HG02840 (cell line): ENCODE measurements at regions not wholly inside any gene's neighbourhood (a gene's known extent, or its start where the extent isn't known, plus 50 kb on each side); places are given as distances from the start of the nearest gene placed in this dataset.

Source experiments
- ATAC-seq: cut with Tn5 transposase; IDR thresholded peaks from one replicate; pipeline ENCODE4 v1.9.1; 2021; ENCODE audit warnings: mild to moderate bottlenecking, moderate library complexity, moderate number of reproducible peaks; ENCODE audit not compliant: unreplicated experiment, low FRiP score

DNA sequence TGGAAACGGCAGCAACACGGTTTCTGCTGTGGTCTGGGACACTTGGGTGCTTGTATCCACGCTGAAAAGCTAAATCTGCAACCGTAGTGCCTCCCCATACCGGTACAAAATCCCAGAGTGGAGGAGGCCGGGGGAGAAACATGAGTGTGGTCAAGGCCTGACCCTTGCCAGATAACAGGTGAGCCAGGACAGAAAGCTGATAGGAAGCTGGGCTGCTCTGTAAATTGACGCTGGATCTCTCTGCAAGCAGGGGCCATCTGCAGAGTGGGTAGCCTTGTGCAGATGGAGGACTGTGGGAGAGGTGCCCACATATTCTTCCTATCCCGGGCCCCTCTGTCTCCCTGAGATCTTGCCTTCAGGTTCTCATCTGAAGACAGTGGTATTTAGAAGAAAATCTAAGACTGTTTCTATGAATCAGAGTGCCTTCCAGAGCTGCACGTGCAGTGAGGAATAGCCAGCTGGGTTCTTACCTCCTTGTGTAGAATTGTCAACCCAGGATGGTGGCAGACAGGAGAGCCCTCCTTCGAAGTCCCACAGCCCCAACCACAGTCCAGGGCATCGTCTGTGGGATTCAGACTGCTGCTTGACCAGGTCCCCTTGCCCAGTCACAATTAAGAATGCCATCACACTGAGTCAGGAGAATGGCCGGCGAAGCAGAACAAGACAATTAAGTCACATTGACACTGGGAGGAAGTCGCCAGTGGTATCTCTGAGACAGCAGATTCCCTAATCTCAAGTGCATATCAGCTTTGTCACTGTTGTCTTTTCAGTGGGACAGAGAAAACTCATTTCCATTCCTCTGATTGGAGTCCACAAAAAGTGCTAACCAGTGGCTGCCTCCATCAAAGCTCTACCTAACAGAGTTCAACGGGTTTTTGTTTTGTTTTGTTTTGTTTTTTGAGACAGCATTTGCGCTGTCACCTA is 100.0 kb upstream of the RIPOR2 start:
- ATAC-seq, result no peak

DNA sequence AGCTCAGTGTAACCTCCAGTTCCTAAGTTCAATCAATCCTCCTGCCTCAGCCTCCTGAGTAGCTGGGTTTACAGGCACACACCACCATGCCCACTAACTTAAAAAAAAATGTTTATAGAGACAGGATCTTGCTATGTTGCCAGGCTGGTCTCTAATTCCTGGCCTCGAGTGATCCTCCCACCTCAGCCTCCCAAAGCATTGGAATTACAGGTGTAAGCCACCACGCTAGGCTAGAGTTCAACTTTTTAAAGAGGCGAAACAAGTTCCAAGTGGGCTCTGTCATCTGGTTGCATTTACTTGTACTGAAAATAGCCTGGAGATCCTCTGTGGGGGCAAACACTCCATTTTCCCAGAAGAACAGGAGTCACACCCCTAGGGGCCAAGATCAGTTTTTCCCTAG is 100.7 kb upstream of the RIPOR2 start:
- no peak for ATAC-seq

DNA sequence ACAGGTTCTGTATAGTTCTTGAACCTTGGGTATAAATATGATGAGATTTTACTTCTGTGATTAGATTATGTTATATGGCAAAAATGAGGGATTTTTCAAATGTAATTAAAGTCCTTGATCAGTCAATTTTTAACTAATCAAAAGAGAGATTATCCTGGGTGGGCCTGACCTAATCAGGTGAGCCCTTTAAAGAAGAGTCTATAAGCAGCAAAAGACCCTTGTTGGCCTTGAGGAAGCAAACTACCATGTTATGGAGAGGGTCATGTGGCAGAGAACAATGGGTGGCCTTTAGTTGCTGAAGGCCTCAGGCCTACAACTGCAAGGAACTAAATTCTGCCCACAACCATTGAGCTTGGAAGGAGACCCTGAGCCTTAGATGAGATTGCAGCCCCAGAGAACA is 102.5 kb upstream of the RIPOR2 start:
- no peak for ATAC-seq

DNA sequence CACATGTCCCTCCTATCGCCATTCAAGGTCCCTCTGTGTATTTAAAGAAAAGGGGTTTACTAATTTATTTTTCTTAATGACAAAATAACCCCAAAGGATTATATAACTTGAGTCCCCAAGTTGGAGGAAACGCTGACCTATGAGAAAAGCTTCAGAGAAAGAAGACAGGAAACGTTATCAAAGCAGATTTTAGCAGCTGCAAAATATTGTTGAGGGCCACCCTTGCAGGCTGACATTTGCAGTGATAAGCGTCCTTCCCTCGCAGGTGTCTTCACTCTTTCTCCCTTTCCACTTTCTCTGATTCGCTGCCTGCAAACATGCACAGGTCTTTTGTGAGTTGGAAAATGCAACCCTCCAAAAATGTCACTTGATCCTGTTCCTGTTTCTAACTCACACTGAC is 103.2 kb upstream of the RIPOR2 start:
- ATAC-seq, result no peak

DNA sequence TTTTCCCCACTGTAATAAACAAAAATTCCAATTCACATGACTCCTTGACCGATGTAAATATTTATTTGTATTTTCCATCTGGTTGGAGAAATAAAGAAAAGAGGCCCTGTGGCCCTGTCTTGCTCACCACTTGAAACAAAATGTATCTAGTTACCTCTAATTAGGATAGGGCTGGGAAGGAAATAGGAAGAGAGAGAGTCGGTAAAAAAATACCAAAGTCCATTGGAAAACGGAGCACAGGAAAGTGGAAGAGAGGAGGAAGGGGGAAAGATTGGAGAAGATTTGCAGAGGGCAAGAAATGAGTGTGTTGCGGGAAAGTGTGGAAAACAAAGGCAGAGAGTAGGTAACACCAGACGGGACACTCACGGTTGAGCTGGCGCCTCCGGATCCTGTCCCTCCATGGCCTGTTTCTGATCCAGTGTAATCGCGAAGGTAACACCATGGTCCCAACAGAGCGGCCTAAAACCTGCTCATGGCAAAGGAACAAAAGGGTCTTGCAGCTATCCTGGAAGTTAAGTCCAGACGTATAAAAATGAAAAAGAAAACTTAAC is 105.8 kb upstream of the RIPOR2 start:
- no peak for ATAC-seq

DNA sequence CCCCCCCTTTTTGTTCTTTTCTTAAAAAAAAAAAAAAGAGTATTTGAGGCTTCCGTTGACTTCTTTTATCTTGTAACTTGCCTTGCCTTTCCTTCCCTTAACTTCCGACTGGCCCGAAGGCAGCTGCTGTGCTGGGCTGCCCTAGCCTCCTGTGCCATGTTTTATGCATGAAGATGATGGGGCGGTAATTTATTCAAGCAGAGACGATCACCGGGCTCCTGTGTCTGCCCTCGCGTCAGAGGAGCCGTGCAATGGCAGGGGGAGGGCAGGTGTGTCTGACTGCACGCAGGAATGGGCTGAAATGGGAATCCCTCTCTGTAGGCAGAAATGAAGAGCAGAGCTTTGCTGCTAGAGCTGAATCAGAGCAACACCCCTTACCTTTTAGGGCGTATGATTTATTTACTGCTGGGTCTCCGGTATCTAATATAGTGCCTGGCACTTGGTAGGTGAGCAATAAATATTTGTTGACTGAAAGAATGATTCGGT is 106.3 kb upstream of the RIPOR2 start:
- ATAC-seq, result no peak

DNA sequence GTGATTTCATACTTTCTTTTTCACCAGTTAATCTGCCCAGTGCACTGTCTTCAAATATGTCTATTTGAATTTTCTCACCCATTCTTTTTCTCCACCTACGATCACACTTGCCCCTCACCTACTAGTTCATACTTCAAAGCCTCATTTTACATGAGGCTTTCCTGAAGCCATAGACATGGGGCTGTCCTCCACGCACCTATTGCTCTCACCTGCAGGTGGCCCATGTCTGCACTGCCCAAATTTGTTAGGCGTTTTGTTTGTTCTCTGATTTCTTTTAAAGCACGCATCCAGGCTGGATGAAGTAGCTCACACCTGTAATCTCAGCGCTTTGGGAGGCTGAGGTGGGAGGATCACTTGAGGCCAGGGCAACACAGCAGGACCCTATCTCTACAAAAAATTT is 106.8 kb upstream of the RIPOR2 start:
- no peak for ATAC-seq

DNA sequence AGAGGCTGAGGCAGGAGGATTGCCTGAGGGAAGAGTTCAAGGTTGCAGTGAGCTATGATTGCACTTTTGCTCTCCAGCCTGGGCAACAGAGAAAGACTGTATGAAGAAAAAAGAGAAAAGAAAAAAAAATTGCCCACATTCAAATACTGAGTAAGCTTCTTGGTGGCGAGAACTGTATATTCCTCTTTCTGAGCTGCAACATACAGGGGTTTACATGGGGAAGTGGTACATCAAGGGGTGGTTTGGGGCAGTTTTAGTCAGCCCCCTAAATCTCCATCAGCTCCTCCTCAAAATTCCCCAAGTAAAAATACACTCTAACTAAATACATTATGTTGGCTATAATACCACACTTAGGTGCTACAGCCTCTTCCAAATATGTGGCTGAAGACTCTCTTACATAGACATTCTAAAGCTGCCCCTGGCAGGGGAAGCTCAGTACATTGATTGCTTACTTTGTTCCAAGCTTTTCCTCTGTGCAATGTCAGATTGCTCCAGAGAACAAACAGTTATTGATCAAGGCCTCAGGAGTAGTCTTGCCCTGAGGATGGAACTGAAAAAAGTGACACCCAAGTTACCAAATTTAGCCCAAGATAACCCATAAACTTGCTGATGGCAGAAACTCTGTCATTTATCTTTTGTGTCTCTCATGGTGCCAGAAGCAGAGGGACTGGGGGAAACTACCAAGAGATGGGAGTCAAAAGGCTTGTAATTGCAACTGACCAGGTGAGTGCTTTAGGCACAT is 107.4 kb upstream of the RIPOR2 start:
- no peak for ATAC-seq

DNA sequence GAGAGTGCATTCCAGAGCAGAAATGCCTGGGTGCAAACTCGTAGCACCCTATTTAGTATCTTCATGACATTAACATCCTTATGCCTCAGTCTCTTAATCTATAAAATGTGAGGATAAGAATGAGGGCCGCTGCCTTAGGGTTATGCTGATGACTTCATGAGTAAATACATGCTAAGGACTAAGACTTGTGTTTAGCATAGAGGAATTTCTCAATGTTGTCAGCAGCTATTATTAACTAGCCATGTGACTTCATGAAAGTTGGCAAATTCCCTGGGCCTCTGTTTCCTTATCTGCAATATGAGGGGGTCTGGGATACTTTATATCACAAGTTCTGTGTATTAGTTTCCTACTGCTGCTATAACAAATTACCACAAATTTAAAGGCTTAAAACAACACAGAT is 108.1 kb upstream of the RIPOR2 start:
- no peak for ATAC-seq

DNA sequence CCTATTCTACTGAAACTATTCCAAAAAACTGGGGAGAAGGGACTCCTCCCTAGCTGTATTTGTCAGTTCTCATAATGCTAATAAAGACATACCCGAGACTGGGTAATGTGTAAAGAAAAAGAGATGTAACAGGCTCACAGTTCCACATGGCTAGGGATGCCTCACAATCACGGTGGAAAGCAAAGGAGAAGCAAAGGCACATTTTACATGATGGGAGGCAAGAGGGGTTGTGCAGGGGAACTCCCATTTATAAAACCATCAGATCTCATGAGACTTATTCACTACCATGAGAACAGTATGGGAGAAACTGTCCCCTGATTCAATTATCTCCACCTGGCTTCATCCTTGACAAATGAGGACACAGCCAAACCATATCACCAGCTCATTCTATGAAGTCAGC is 111.2 kb upstream of the RIPOR2 start:
- ATAC-seq, result no peak

DNA sequence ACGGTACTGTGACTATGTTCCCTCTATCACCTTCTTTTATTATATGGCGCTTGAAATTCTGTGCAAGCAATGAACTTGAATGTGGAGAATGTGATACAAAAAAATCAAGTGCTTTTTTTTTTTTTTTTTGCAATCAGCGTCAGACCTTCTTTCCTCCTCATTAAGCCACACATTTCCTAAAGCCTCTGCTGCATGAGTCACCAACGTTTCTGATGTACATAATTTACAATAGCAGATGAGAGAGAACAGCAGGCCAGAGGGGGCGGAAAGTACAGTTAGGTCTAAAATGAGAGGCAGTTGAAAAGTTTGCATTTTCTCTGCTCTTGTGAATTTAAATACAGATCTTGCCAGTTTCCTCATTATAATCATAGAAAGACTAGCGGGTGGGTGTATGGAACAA is 114.6 kb upstream of the RIPOR2 start:
- no peak for ATAC-seq

DNA sequence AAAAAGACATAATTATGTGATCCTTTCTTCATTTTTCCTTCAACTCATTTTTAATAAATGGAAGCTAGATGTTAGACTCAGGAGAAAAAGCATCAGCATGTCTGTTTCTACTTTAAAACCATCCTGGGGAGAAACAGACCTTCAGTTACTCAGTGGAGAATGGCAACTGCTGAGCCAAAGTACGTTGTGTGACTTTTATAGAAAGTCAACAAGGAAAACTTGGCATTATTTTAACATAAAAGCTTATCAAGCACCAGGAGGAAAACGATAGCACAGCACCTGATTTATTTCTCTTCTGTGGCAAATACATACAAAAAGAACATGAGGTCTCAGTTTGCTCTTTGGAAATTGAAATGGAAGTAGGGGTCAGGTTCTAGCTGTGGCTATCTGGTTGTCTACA is 115.3 kb upstream of the RIPOR2 start:
- ATAC-seq, result no peak

DNA sequence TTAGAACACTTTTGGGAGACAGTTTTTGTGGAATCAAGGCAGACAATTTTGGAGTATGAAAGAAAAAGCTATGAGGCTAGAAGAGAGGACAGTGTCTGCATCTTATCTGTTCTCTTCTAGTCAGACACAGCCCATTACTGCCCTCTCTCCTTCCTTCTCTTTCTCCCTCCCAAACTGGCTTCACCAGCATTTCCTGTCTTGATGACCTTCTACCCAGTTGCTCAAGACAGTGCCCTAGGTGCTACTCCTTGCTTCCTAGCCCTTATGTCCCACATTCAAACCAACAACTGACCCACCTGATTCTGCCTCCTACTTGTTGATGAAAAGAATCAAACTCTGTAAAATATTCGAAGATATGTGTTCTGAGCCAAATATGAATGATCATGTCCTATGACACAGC is 116.4 kb upstream of the RIPOR2 start:
- ATAC-seq, result no peak

DNA sequence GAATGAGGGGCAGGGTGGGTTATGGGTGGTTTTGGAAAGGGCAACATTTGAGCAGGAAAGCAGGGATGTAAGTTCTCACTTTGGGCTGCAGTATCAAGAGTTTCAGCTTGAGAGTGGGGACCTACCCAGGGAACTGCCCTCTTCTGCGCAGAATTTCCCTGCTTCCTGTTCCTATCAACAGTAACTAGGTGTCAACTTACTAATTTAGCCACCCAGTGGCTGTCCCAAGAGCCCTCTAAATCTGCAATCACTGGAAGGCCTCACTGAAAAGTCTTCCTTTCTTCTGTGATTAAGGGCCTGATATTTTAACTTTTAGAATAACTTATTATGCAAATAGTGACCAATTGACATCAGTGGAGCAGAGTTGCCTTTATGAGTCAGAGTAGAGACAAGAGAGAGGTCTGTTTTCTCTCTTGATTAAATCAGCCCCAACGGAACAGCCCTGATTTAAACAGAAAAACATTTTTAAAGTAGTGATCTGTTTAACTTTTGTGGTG is 118.2 kb upstream of the RIPOR2 start:
- ATAC-seq, result peak; percentile 88

DNA sequence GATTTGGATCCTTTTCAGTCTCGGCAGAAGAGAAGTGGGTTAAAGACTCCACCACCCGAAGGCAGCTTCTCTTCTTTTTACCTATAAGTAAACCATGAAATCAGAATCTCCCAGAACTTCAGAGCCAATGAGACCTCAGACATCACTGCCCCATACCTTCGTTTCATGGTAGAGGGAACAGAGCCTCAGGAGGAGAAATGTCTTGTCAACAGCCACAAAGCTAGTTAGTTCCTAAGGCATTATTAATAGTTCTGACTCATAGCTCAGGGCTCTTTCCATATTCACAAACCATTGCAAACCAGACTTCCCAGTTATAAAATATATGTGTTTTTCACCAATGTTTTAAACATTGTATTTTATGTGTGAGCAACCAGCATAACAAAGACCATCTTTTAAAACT is 118.7 kb upstream of the RIPOR2 start:
- no peak for ATAC-seq

DNA sequence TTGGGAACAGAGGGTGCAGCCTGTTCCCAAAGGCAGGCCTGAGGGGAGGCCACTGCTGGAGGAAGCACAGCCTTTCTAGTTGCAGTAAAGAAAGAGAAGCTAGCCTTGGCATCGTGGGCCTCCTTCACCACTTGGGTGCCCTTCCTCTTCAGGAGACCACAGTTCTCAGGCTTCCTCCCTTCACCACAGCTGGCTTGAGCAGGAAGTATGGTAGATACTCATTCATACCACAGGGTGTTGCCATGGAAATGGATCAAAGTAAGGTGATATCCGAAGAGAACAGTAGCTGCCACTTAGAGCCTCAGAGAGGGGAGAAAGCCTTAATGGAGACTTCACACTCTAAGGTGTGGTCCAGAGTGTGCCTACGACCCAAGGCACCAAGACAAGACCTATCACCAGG is 120.4 kb upstream of the RIPOR2 start:
- no peak for ATAC-seq

DNA sequence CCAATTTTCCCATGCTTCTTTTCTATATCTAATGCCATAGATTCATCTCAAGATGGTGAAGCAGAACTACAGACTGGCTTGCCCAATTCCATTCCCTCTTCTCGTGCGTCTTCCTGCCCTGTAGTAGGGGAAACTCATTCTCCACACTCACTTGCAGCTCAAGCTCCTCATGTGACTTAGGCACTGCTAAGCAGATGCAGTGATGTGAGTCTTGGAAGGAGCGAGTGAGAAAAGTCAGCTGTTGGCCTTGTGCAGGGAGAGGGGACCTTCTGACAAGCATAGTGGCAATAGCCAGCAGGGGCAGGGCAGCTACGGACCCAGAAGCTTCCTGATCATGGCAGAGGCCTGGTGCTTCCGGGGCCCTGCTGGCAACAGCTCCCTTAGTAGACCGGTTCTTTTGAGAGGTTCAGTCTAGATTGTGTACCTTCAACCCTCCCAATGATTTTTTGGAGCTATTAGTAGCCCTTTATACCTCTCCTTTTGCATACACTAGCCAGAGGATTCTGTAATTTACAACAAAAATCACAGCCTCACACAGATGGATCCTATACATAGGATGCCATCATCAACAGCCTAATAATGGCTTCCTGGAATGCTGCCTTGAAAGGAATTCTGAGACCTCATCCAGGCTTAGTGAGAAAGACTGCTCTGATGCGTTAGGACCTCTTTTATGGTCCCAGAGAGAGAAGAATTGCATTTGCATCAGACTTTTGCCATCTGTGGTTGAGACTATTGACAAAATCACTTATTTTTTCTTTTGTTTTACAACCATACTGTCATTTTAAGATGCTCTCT is 121.5 kb upstream of the RIPOR2 start:
- ATAC-seq, result no peak

DNA sequence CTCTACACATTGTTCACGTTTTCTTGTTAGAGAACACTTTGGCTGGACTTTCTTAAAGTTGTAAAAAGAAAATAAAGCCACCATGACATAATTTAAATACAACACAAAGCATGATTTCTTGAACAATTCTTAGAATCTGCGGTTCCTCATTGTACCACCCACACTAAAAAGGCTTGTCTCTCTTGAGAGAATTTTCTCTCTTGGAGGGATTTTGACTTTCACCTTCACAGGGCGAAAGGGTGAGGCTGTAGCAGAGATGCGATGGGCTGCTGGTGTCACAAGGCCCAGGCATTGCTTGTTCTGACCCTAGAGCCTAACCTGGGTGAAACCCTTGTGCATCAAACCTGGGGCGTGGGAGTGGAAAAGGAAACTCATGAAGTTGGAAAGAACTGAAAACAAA is 122.7 kb upstream of the RIPOR2 start:
- ATAC-seq, result no peak

DNA sequence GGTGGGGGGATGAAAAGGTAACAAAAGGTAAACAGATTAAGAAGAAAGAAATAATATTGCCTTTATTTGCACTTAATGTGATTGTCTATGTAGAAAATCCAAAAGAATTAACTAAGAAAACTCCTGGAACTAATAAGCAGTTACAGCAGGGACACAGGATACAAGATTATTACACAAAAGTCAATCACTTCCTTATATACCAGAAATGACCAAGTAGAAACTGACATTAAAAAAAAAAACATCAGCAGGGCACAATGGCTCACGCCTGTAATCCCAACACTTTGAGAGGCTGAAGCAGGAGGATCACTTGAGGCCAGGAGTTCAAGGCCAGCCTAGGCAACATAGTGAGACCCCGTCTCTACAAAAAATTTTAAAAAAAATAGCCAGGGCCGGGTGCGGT is 123.2 kb upstream of the RIPOR2 start:
- ATAC-seq, result no peak

DNA sequence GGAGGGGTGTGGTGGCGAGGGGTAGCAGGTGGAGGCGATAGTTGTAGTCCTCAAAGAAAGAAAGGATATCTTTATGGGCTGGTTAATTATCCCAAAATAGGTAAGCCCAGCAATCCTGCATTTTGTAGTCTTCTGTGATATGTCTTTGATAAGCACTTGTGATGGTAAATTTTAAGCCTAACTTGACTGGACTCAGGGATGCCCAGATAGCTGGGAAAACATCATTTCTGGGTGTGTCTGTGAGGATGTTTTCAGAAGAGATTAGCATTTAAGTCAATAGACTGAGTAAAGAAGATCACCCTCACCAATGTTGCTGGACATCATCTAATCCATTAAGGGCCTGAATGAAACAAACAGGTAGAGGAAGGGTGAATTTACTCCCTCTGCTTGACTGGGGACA is 124.8 kb upstream of the RIPOR2 start:
- ATAC-seq, result no peak
